Esophagus squamous epithelium (tissue), 5 donors: ENCODE measurements at regions not wholly inside any gene's neighbourhood (a gene's known extent, or its start where the extent isn't known, plus 50 kb on each side); places are given as distances from the start of the nearest gene placed in this dataset.

Experiments used
- DNase-seq: peaks from one replicate; lab custom pipeline; 2025; lab: John Stamatoyannopoulos, UW
- H3K27ac ChIP-seq, 4 donors: fragments of 200-600 bp; sonication (generic); one replicate each; pipeline ENCODE4 v1.5.1; 2016 to 2019; ENCODE audit warnings: mild to moderate bottlenecking in 1 of 4
- H3K27me3 ChIP-seq, 4 donors: fragments of 200-600 bp; sonication (generic); 1 replicate in 3 of 4; 2 replicates in 1 of 4; pipeline versions ENCODE4 v1.5.1 to v1.6.0; 2017 to 2021; ENCODE audit warnings: antibody characterized with exemption in 1 of 4
- H3K36me3 ChIP-seq, 3 donors: fragments of 200-600 bp; sonication (generic); one replicate each; pipeline ENCODE4 v1.5.1; 2016 to 2019
- H3K4me1 ChIP-seq, 3 donors: fragments of 200-600 bp; sonication (generic); one replicate each; pipeline ENCODE4 v1.5.1; 2017 to 2019
- H3K4me3 ChIP-seq, 4 donors: fragments of 200-600 bp; sonication (generic); 1 replicate in 3 of 4; 2 replicates in 1 of 4; pipeline ENCODE4 v1.5.1; 2016 to 2019; ENCODE audit warnings: mild to moderate bottlenecking in 2 of 4, moderate library complexity in 1 of 4
- H3K9me3 ChIP-seq, 3 donors: fragments of 200-600 bp; sonication (generic); one replicate each; pipeline ENCODE4 v1.5.1; 2016 to 2019
- CTCF ChIP-seq, 6 experiments: fragments of 450-650 bp in 4 of 6; fragments of 200-600 bp in 2 of 6; sonication (generic) in 2 of 6; IDR thresholded peaks; one replicate each; pipeline ENCODE4 v1.5.1; 2016 to 2019; ENCODE audit warnings: antibody characterized with exemption in 6 of 6, mild to moderate bottlenecking in 4 of 6, moderate library complexity in 4 of 6
- POLR2A ChIP-seq, 4 donors: fragments of 450-650 bp; IDR thresholded peaks; one replicate each; pipeline ENCODE4 v1.6.1; 2017; ENCODE audit warnings: antibody characterized with exemption in 4 of 4, mild to moderate bottlenecking in 4 of 4, moderate library complexity in 3 of 4
- WGBS, 2 donors: methylation state at CpG; one replicate each; pipeline ENCODE4 v1.1.5; 2018; 5-methylcytosine and 5-hydroxymethylcytosine counted together
- intact Hi-C: fragments of 100-400 bp; cut with DNase I; formaldehyde crosslinking; loops from one replicate; pipeline ENCODE4 v1.15.0; 2022
- donor health status: DM: yes; HTN: yes; CAD: no.

- Histone ChIP-seq H3K36me3 (no peaks in the 10 kb centered on the region), H3K4me1 (no peaks in the 10 kb centered on the region), H3K9me3 (no peaks in the 10 kb centered on the region), H3K4me3 (no peak overlapping the region), H3K27me3 (no peaks in the 10 kb centered on the region), H3K27ac (no peak overlapping the region)
- 49 to 61% methylated on average over 4 of the region's 4 CpGs for WGBS, 2 donors
- TF ChIP-seq POLR2A (IDR thresholded peaks at IDR 0.05) (no peak), CTCF (IDR thresholded peaks at IDR 0.05) (no peak)
- intact Hi-C loops: no loop called here
- no peak for DNase-seq
Observed at GRCh38 chr4:24266951-24267722, 317.2 kb downstream of the DHX15 start.

- intact Hi-C loops: no loop called here
- no peak overlapping the region for H3K27ac ChIP-seq
- H3K9me3 ChIP-seq: no peaks in the 10 kb centered on the region
- no peak for TF ChIP-seq POLR2A (IDR thresholded peaks at IDR 0.05)
- TF ChIP-seq CTCF (IDR thresholded peaks at IDR 0.05): no peak
- H3K4me1 ChIP-seq: no peaks in the 10 kb centered on the region
- 86 to 89% methylated on average over 7 of the region's 7 CpGs for WGBS, 2 donors
- H3K27me3 ChIP-seq: no peaks in the 10 kb centered on the region
- H3K36me3 ChIP-seq: no peaks in the 10 kb centered on the region
- H3K4me3 ChIP-seq: no peak overlapping the region
- DNase-seq: no peak
Observed at GRCh38 chr4:24265989-24266388, 318.4 kb downstream of the DHX15 start.

- intact Hi-C loops: no loop called here
- H3K27me3 ChIP-seq: no peaks in the 10 kb centered on the region
- H3K4me1 ChIP-seq: no peaks in the 10 kb centered on the region
- no peaks in the 10 kb centered on the region for H3K36me3 ChIP-seq
- DNase-seq: no peak
- H3K9me3 ChIP-seq: no peaks in the 10 kb centered on the region
- H3K27ac ChIP-seq: no peak overlapping the region
- no peak for TF ChIP-seq POLR2A (IDR thresholded peaks at IDR 0.05)
- TF ChIP-seq CTCF (IDR thresholded peaks at IDR 0.05): no peak
- no peak overlapping the region for H3K4me3 ChIP-seq
- 71 to 77% methylated on average over 4 of the region's 4 CpGs for WGBS, 2 donors
Observed at GRCh38 chr4:24262616-24263015, 321.7 kb downstream of the DHX15 start.

- TF ChIP-seq CTCF (IDR thresholded peaks at IDR 0.05) (no peak), POLR2A (IDR thresholded peaks at IDR 0.05) (no peak)
- Histone ChIP-seq H3K4me3 (no peak overlapping the region), H3K36me3 (no peaks in the 10 kb centered on the region), H3K9me3 (no peaks in the 10 kb centered on the region), H3K27me3 (no peaks in the 10 kb centered on the region), H3K4me1 (no peaks in the 10 kb centered on the region), H3K27ac (no peak overlapping the region)
- WGBS, 2 donors: 24 to 27% methylated on average over 3 to 4 of the region's 6 CpGs
- intact Hi-C loops: no loop called here
- DNase-seq: no peak
Observed at GRCh38 chr4:24262084-24262483, 322.3 kb downstream of the DHX15 start.

GRCh38 chr4:24260923-24261564 lies 323.3 kb downstream of the DHX15 start:
- 83 to 96% methylated on average over 5 of the region's 5 CpGs for WGBS, 2 donors
- no peaks in the 10 kb centered on the region for H3K4me1 ChIP-seq
- TF ChIP-seq CTCF (IDR thresholded peaks at IDR 0.05): no peak
- TF ChIP-seq POLR2A (IDR thresholded peaks at IDR 0.05): no peak
- no peak for DNase-seq
- no peaks in the 10 kb centered on the region for H3K27me3 ChIP-seq
- H3K4me3 ChIP-seq: no peak overlapping the region
- H3K36me3 ChIP-seq: no peaks in the 10 kb centered on the region
- H3K9me3 ChIP-seq: no peaks in the 10 kb centered on the region
- H3K27ac ChIP-seq: no peak overlapping the region
- intact Hi-C loops: no loop called here
